MM.1S (cell line): ENCODE measurements at regions not wholly inside any gene's neighbourhood (a gene's known extent, or its start where the extent isn't known, plus 50 kb on each side); places are given as distances from the start of the nearest gene placed in this dataset.

ENCODE experiments used
- DNase-seq: peaks from one replicate; pipeline ENCODE4 v3.0.0-alpha.2; 2015
- H2AFZ ChIP-seq: fragments of 300-600 bp; sonication (generic); 2 replicates; pipeline ENCODE4 v1.6.0; 2016; ENCODE audit warnings: antibody characterized with exemption, low read length
- H3F3A ChIP-seq: fragments of 300-600 bp; sonication (generic); 2 replicates; pipeline ENCODE4 v1.6.1; 2016; ENCODE audit warnings: mild to moderate bottlenecking, antibody characterized with exemption, low read length, moderate library complexity, mixed read lengths; ENCODE audit not compliant: insufficient read depth
- H3K27ac ChIP-seq: fragments of 300-600 bp; sonication (generic); 2 replicates; pipeline ENCODE4 v1.5.1; 2016; ENCODE audit warnings: mild to moderate bottlenecking, low read length
- H3K27me3 ChIP-seq: fragments of 300-600 bp; sonication (generic); replicated peaks from 2 replicates; pipeline ENCODE4 v1.6.0; 2016; ENCODE audit warnings: low read length; ENCODE audit not compliant: insufficient read depth
- H3K36me3 ChIP-seq: fragments of 300-600 bp; sonication (generic); replicated peaks from 2 replicates; pipeline ENCODE4 v1.6.1; 2016; ENCODE audit warnings: mild to moderate bottlenecking, low read length, mixed read lengths; ENCODE audit not compliant: insufficient read depth
- H3K4me1 ChIP-seq: fragments of 300-600 bp; sonication (generic); 2 replicates; pipeline ENCODE4 v1.6.1; 2016; ENCODE audit warnings: low read length, mixed read lengths
- H3K4me2 ChIP-seq: fragments of 300-600 bp; sonication (generic); 2 replicates; pipeline ENCODE4 v1.6.0; 2016; ENCODE audit warnings: low read depth, low read length
- H3K4me3 ChIP-seq: fragments of 300-600 bp; sonication (generic); 2 replicates; pipeline ENCODE4 v1.5.1; 2016; ENCODE audit warnings: low read length, mixed read lengths
- H3K79me2 ChIP-seq: fragments of 300-600 bp; sonication (generic); 2 replicates; pipeline ENCODE4 v1.6.1; 2016; ENCODE audit warnings: mixed run types, low read length, mixed read lengths
- H3K9ac ChIP-seq: fragments of 300-600 bp; sonication (generic); 2 replicates; pipeline ENCODE4 v1.6.1; 2016; ENCODE audit warnings: low read length, mixed read lengths
- H3K9me2 ChIP-seq: fragments of 300-600 bp; sonication (generic); replicated peaks from 2 replicates; pipeline ENCODE4 v1.6.1; 2016; ENCODE audit warnings: mild to moderate bottlenecking, low read length, mixed read lengths; ENCODE audit not compliant: insufficient read depth
- H3K9me3 ChIP-seq: fragments of 300-600 bp; sonication (generic); replicated peaks from 2 replicates; pipeline ENCODE4 v1.6.1; 2016; ENCODE audit warnings: mild to moderate bottlenecking, low read length, mixed read lengths; ENCODE audit not compliant: insufficient read depth
- H4K20me1 ChIP-seq: fragments of 300-600 bp; sonication (generic); 2 replicates; pipeline ENCODE4 v1.6.1; 2016; ENCODE audit warnings: mild to moderate bottlenecking, low read length, moderate library complexity, mixed read lengths; ENCODE audit not compliant: insufficient read depth
- CTCF ChIP-seq: fragments of 300-600 bp; sonication (generic); IDR thresholded peaks from 2 replicates; pipeline ENCODE4 v1.5.1; 2016; ENCODE audit warnings: antibody characterized with exemption, low read length, mixed read lengths
- EZH2 ChIP-seq: fragments of 300-600 bp; sonication (generic); optimal IDR thresholded peaks from 2 replicates; pipeline ENCODE3; 2017; ENCODE audit warnings: low read depth, mild to moderate bottlenecking, antibody characterized with exemption, low read length, mixed read lengths
- EZH2phosphoT487 ChIP-seq: fragments of 300-600 bp; sonication (generic); IDR thresholded peaks from 2 replicates; pipeline ENCODE4 v1.6.1; 2018; ENCODE audit warnings: antibody characterized with exemption, low read length

DNA sequence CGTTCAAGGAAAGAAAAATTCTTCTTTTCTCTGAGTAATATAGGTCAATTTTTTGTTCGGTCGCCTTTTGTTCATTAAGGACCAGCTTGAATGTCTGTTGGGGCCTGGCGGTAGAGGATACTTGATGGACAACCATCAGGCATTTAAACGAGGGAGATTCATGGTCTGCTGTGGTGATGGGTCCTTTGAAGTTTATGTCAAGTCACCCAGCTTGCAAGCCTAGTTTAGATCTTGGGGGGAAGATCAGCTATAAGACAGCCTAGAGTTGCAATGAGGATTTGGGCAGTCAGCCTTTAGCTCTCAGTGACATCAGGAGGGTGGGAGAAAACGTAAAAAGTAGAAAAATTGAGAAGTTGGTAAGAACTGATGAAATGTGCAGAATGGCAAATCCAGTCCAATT, 80.2 kb upstream of the SPRY4 start:
- H3K9me3 ChIP-seq: no peaks in the 10 kb centered on the region
- H3K27ac ChIP-seq: no peak overlapping the region
- no peak overlapping the region for H2AFZ ChIP-seq
- H3K4me1 ChIP-seq: no peaks in the 10 kb centered on the region
- H3F3A ChIP-seq: no peaks in the 10 kb centered on the region
- H3K9me2 ChIP-seq: no peaks in the 10 kb centered on the region
- no peaks in the 10 kb centered on the region for H3K36me3 ChIP-seq
- no peak overlapping the region for H3K9ac ChIP-seq
- no peak overlapping the region for H3K4me3 ChIP-seq
- H4K20me1 ChIP-seq: no peaks in the 10 kb centered on the region
- no peaks in the 10 kb centered on the region for H3K79me2 ChIP-seq
- no peak for TF ChIP-seq EZH2
- no peak for TF ChIP-seq CTCF
- TF ChIP-seq EZH2phosphoT487: no peak
- DNase-seq: no peak
- H3K27me3 ChIP-seq: no peaks in the 10 kb centered on the region
- no peak overlapping the region for H3K4me2 ChIP-seq

DNA sequence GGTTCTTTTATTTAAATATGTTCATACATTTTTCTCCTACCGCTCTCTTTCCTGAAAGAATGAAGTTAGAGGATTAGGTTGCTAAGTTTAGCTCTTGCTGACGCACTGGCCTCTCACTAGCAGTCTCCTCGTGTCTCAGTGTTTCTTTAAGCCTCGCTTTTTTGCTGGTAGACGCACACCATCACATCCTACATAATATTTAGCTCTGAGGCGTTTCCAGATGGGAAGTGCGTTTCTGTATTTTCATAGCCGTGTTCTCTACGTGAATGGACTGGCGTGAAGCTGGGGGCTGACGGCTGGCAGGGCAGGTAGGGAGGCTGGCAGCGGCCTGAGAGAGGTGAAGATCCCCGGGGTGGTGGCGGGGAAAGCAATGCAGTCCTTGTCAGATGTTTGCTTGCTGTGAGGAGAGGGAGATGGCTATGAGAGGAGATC, 79.2 kb upstream of the SPRY4 start:
- DNase-seq: no peak
- H3K27me3 ChIP-seq: no peaks in the 10 kb centered on the region
- H3K4me2 ChIP-seq: no peak overlapping the region
- no peaks in the 10 kb centered on the region for H3K36me3 ChIP-seq
- H2AFZ ChIP-seq: no peak overlapping the region
- no peaks in the 10 kb centered on the region for H4K20me1 ChIP-seq
- H3F3A ChIP-seq: no peaks in the 10 kb centered on the region
- no peaks in the 10 kb centered on the region for H3K9me3 ChIP-seq
- no peaks in the 10 kb centered on the region for H3K4me1 ChIP-seq
- no peak overlapping the region for H3K9ac ChIP-seq
- H3K27ac ChIP-seq: no peak overlapping the region
- H3K4me3 ChIP-seq: no peak overlapping the region
- no peaks in the 10 kb centered on the region for H3K79me2 ChIP-seq
- H3K9me2 ChIP-seq: no peaks in the 10 kb centered on the region
- TF ChIP-seq CTCF (no peak), EZH2 (no peak), EZH2phosphoT487 (no peak)

DNA sequence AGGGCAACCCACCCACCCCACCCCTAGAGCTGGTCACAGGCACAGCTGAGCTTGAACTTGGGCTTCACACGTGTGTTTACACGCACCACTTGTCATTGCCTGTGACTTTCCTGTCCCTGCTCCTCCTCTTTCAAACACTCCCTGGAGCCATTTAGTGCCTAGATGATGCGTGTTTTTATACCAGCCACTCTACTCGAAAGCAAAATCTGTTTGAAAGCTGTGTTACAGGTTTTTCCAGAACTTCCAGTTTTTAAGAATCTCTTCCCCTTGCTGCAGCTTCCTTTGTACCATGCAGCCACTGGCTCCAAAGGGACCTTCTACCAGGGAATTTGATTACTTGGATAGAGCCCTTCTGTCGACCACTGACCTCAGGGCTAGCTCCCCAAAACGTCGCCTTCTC, 78.8 kb upstream of the SPRY4 start:
- Histone ChIP-seq H3F3A (no peaks in the 10 kb centered on the region), H3K79me2 (no peaks in the 10 kb centered on the region), H2AFZ (no peak overlapping the region), H3K9me2 (no peaks in the 10 kb centered on the region), H3K4me1 (no peaks in the 10 kb centered on the region), H3K27ac (no peak overlapping the region), H4K20me1 (no peaks in the 10 kb centered on the region), H3K36me3 (no peaks in the 10 kb centered on the region), H3K27me3 (no peaks in the 10 kb centered on the region), H3K9ac (no peak overlapping the region), H3K9me3 (no peaks in the 10 kb centered on the region), H3K4me2 (no peak overlapping the region), H3K4me3 (no peak overlapping the region)
- TF ChIP-seq CTCF: no peak
- no peak for DNase-seq
